ENCODE measurements at regions not wholly inside any gene's neighbourhood (a gene's known extent, or its start where the extent isn't known, plus 50 kb on each side); places are given as distances from the start of the nearest gene placed in this dataset.

GRCh38 chr1:67582625-67583461, 102.2 kb upstream of the GADD45A start:
- Histone ChIP-seq H3K4me1 (ENCODE audit: control insufficient read depth, insufficient read depth, low read length) (no peaks in the 10 kb centered on the region), H3K4me3 (ENCODE audit: low read depth, low read length) (no peak overlapping the region), H3K36me3 (ENCODE audit: control insufficient read depth in 2 of 2, insufficient read depth in 1 of 2, low read length in 2 of 2) (no peaks in the 10 kb centered on the region), H3K27ac (ENCODE audit: extremely low read depth, low read depth, low read length) (no peak overlapping the region), H3K9me3 (ENCODE audit: control insufficient read depth, insufficient read depth, low read depth, low read length) (no peaks in the 10 kb centered on the region)
- TF ChIP-seq ZNF37A (tag by site-specific recombination; IDR thresholded peaks at IDR 0.05) (no peak), SP3 (tag by site-specific recombination; IDR thresholded peaks at IDR 0.05) (no peak), ZBTB1 (tag by site-specific recombination; IDR thresholded peaks at IDR 0.05) (no peak), ZNF223 (tag by site-specific recombination; IDR thresholded peaks at IDR 0.05) (no peak), ZNF221 (tag by site-specific recombination; IDR thresholded peaks at IDR 0.05; ENCODE audit: borderline replicate concordance) (no peak), ZNF707 (tag by site-specific recombination; IDR thresholded peaks at IDR 0.05) (no peak), EGR2 (tag by site-specific recombination; IDR thresholded peaks at IDR 0.05; ENCODE audit: low read depth) (no peak), ZNF561 (tag by site-specific recombination; IDR thresholded peaks at IDR 0.05; ENCODE audit: borderline replicate concordance) (no peak), SP2 (tag by site-specific recombination; IDR thresholded peaks at IDR 0.05) (no peak), TCF7L2 (IDR thresholded peaks at IDR 0.05; ENCODE audit: borderline replicate concordance, low read depth, low read length) (no peak), ZNF585B (tag by site-specific recombination; IDR thresholded peaks at IDR 0.05) (no peak), GLI4 (tag by site-specific recombination; IDR thresholded peaks at IDR 0.05) (no peak), ZNF626 (tag by site-specific recombination; IDR thresholded peaks at IDR 0.05) (no peak)
- CTCF ChIA-PET = interaction anchor here (0.7 to 0.9 kb wide), 2 partner anchors 47 to 177 kb away, joined by 3 read pairs; no protein-coding TSS in a partner anchor
- POLR2A ChIA-PET = interaction anchor here (1.4 kb wide), 1 partner anchor 102 kb away, joined by 3 read pairs; the partner anchor contains the start of gene GADD45A

DNA sequence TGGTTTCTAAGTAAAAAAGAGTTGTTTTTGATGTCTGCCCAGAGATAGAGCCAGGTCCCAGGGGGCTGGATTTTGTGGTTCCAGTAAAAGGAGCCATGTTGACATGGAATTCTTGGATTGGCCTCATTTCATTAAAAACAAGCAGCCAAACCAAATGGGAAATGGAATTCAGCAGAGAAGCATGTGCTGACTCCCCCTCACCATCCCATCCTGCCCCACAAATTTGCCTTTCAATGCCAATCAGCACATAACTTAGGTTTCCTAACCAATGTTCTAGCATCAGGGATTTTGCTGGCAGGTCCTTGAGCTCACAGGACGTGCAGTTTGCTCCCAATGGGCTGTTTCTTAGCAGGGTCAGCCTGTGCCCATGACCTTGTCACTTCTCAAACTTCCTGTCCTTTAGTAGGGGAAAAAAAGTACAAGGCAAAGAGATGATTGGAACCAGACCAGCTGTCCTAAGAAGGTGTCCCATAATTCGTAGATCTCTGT, 101.5 kb upstream of the GADD45A start:
- TF ChIP-seq ZNF707 (tag by site-specific recombination; IDR thresholded peaks at IDR 0.05) = no peak
- no peak for TF ChIP-seq ZNF654 (tag by site-specific recombination; IDR thresholded peaks at IDR 0.05; ENCODE audit: low read depth)
- TF ChIP-seq ZNF341 (tag by site-specific recombination; IDR thresholded peaks at IDR 0.05; ENCODE audit: low read depth) = no peak
- no peak for TF ChIP-seq ZBTB20 (tag by site-specific recombination; IDR thresholded peaks at IDR 0.05)
- no peak for TF ChIP-seq ZNF416 (tag by site-specific recombination; IDR thresholded peaks at IDR 0.05)
- no peak for TF ChIP-seq KLF1 (tag by site-specific recombination; IDR thresholded peaks at IDR 0.05)
- no peak for TF ChIP-seq MYNN (tag by site-specific recombination; IDR thresholded peaks at IDR 0.05; ENCODE audit: borderline replicate concordance)
- POLR2A ChIA-PET = no interaction called here
- no peak overlapping the region for H3K4me3 ChIP-seq (ENCODE audit: low read depth, low read length)
- no peak overlapping the region for H3K27ac ChIP-seq (ENCODE audit: extremely low read depth, low read depth, low read length)
- no peaks in the 10 kb centered on the region for H3K4me1 ChIP-seq (ENCODE audit: control insufficient read depth, insufficient read depth, low read length)
- no peaks in the 10 kb centered on the region for H3K36me3 ChIP-seq (ENCODE audit: control insufficient read depth in 2 of 2, insufficient read depth in 1 of 2, low read length in 2 of 2)
- H3K9me3 ChIP-seq (ENCODE audit: control insufficient read depth, insufficient read depth, low read depth, low read length) = no peaks in the 10 kb centered on the region
- CTCF ChIA-PET = no interaction called here

- ChIA-PET POLR2A (interaction anchor here (1.9 kb wide), 1 partner anchor 100 kb away, joined by 5 read pairs; the partner anchor contains the start of gene GADD45A), CTCF (interaction anchor here (0.7 kb wide), 1 partner anchor 23 kb away, joined by 3 read pairs; no protein-coding TSS in a partner anchor)
- Histone ChIP-seq H3K9me3 (ENCODE audit: control insufficient read depth, insufficient read depth, low read depth, low read length) (no peaks in the 10 kb centered on the region), H3K27ac (ENCODE audit: extremely low read depth, low read depth, low read length) (no peak overlapping the region), H3K36me3 (ENCODE audit: control insufficient read depth in 2 of 2, insufficient read depth in 1 of 2, low read length in 2 of 2) (no peaks in the 10 kb centered on the region), H3K4me1 (ENCODE audit: control insufficient read depth, insufficient read depth, low read length) (no peaks in the 10 kb centered on the region), H3K4me3 (ENCODE audit: low read depth, low read length) (no peak overlapping the region)
- TF ChIP-seq ATF2 (tag by site-specific recombination; IDR thresholded peaks at IDR 0.05; ENCODE audit: low read depth) (no peak), TCF7L2 (IDR thresholded peaks at IDR 0.05; ENCODE audit: borderline replicate concordance, low read depth, low read length) (no peak), ZBTB49 (tag by site-specific recombination; IDR thresholded peaks at IDR 0.05; ENCODE audit: low read depth) (no peak), ZNF311 (tag by site-specific recombination; IDR thresholded peaks at IDR 0.05; ENCODE audit: borderline replicate concordance) (no peak), BCL6B (tag by site-specific recombination; IDR thresholded peaks at IDR 0.05) (no peak), SP3 (tag by site-specific recombination; IDR thresholded peaks at IDR 0.05) (no peak)
These were observed 100.1 kb upstream of the GADD45A start for GRCh38 chr1:67584938-67585337.

Measured in HEK293 (cell line).